Hepatocyte (in vitro differentiated cells): ENCODE measurements at regions not wholly inside any gene's neighbourhood (a gene's known extent, or its start where the extent isn't known, plus 50 kb on each side); places are given as distances from the start of the nearest gene placed in this dataset.

ENCODE experiments used
- EZH2 ChIP-seq: fragments of 200-600 bp; sonication (generic); IDR thresholded peaks from 2 replicates; pipeline ENCODE4 v1.6.1; 2016; ENCODE audit warnings: antibody characterized with exemption, mild to moderate bottlenecking, borderline replicate concordance
- TF ChIP-seq, protein P1 (sequence below): fragments of 200-600 bp; sonication (generic); IDR thresholded peaks from 2 replicates; pipeline ENCODE4 v1.5.1; 2016; ENCODE audit warnings: antibody characterized with exemption, mild to moderate bottlenecking; ENCODE audit not compliant: poor library complexity

DNA sequence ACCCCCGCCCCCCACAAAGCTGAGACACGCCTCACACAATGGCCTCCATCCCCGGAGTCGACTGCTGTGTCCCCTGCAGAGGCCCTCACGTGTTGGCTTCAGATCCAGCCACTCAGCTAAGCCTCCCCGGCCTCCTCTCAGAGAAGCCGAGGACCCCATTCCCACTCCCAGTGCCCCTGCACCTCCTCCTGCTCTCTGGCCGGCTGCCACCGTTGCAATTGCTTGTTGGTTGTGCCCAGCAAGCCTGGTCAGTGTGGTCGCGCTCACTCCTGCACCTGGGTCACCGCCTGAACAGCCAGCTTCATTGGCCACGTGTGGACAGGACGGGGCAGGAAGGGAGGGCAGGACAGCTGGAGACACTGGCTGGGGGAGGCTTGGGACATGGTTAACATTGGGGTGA lies 191.5 kb upstream of the SALL3 start:
- TF ChIP-seq, protein P1, sequence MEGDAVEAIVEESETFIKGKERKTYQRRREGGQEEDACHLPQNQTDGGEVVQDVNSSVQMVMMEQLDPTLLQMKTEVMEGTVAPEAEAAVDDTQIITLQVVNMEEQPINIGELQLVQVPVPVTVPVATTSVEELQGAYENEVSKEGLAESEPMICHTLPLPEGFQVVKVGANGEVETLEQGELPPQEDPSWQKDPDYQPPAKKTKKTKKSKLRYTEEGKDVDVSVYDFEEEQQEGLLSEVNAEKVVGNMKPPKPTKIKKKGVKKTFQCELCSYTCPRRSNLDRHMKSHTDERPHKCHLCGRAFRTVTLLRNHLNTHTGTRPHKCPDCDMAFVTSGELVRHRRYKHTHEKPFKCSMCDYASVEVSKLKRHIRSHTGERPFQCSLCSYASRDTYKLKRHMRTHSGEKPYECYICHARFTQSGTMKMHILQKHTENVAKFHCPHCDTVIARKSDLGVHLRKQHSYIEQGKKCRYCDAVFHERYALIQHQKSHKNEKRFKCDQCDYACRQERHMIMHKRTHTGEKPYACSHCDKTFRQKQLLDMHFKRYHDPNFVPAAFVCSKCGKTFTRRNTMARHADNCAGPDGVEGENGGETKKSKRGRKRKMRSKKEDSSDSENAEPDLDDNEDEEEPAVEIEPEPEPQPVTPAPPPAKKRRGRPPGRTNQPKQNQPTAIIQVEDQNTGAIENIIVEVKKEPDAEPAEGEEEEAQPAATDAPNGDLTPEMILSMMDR = no peak
- no peak for TF ChIP-seq EZH2
